Heart left ventricle (tissue), 13 donors: ENCODE measurements at regions not wholly inside any gene's neighbourhood (a gene's known extent, or its start where the extent isn't known, plus 50 kb on each side); places are given as distances from the start of the nearest gene placed in this dataset.

ENCODE experiments used
- CTCF ChIP-seq, 12 donors: fragments of 200-600 bp; sonication (generic) in 4 of 12; IDR thresholded peaks; one replicate each; pipeline versions ENCODE4 v1.5.0 to v1.8.0; 2018 to 2022; ENCODE audit warnings: antibody characterized with exemption in 12 of 12, mild to moderate bottlenecking in 5 of 12
- POLR2A ChIP-seq, 2 donors: fragments of 450-650 bp; IDR thresholded peaks; one replicate each; pipeline ENCODE4 v1.6.1; 2017; ENCODE audit warnings: antibody characterized with exemption in 2 of 2, mild to moderate bottlenecking in 2 of 2, moderate library complexity in 2 of 2
- donor health status: ischemic (EF 13 %, LVEDD 7.1; RV severe dilation, severe dysfunction).
- donor health status: DM: no; HTN: yes; CAD: no.
- donor health status: DM: no; HTN: no; CAD: no.
- donor health status: ischemic (EF 25% LVEDD 6.9; RV normal size, moderate dysfunction).
- donor health status: ischemic (EF 25% LVEDD 5.7; RV mildly dilated, moderate dysfunction).
- donor health status: ischemic (EF 35%, LVEDD 5.7; RV mildly dilated, moderate dysfunction).
- donor health status: nonischemic (EF 11% LVEDD 7.7; RV severe dilation, severe dysfunction).
- donor health status: DM: yes; HTN: yes; CAD: no.
- donor health status: PGD.
- donor health status: ischemic (EF 29% LVEDD 5.4; RV normal size, mild dysfunction).
- donor health status: nonischemic (EF 23%, LVEDD 6.1; RV moderate dilation, normal function).

- TF ChIP-seq CTCF (IDR thresholded peaks at IDR 0.05) (no peak), POLR2A (IDR thresholded peaks at IDR 0.05) (no peak)
These were observed 200.3 kb upstream of the DIO3 start for GRCh38 chr14:101361044-101361443.
